Stimulated activated naive CD8-positive, alpha-beta T cell treated with anti-CD3 and anti-CD28 coated beads, Interleukin-15, Interleukin-2, amounts not matched to agents 100 U/mL and 50 U/mL, for 24 hours (primary cell): ENCODE measurements at regions not wholly inside any gene's neighbourhood (a gene's known extent, or its start where the extent isn't known, plus 50 kb on each side); places are given as distances from the start of the nearest gene placed in this dataset.
"Not testable (repeated sequence)": the region's sequence is repeated elsewhere in the genome, so short reads cannot be mapped to it uniquely, and the experiment has no call there.

ENCODE experiments used
- ATAC-seq: fragments of 150-1000 bp; cut with Tn5 transposase; one replicate; pipeline ENCODE4 v1.10.0; 2021
- DNase-seq: peaks from one replicate; pipeline ENCODE4 v3.0.0; 2021

- no peak for ATAC-seq
- no peak for DNase-seq
Measured at GRCh38 chrX:94834226-94834625, 1160.2 kb downstream of the FAM133A start.

GRCh38 chrX:94850811-94851210 is 1176.8 kb downstream of the FAM133A start:
- ATAC-seq: no peak
- no peak for DNase-seq

- ATAC-seq (no peak), DNase-seq (no peak)
Measured at GRCh38 chrX:94854251-94854650, 1180.2 kb downstream of the FAM133A start.

DNA sequence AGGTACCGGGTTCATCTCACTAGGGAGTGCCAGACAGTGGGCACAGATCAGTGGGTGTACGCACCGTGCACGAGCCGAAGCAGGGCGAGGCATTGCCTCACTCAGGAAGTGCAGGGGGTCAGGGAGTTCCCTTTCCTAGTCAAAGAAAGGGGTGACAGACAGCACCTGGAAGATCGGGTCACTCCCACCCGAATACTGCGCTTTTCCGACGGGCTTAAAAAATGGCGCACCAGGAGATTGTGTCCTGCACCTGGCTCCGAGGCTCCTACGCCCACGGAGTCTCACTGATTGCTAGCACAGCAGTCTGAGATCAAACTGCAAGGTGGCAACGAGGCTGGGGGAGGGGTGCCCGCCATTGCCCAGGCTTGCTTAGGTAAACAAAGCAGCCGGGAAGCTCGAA is 1188.5 kb downstream of the FAM133A start:
- not testable (repeated sequence) for ATAC-seq

DNA sequence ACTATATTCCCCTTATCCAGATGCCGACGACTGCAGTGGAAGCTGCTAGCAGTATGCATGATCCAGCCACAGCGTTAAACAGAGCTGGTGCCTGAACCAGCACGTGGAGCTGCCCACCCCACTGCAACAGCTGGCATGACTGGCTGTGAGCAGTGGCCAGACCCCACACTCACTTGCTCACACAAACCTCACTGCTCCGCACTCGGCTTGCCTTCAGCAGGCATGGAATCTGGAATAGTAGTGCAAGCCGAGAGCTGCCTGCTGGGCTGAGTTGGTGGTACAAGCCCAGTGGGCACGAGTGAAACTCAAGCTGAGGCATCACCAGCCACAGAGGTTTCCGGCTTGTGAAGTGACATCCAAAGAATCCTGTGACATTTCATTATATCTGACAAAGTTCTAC is 1197.6 kb downstream of the FAM133A start:
- DNase-seq (no peak), ATAC-seq (no peak)

More for the DNA sequence above, 1188.5 kb downstream of the FAM133A start:
- not testable (repeated sequence) for DNase-seq

GRCh38 chrX:94901849-94902248 is 1227.8 kb downstream of the FAM133A start:
- ATAC-seq: no peak
- no peak for DNase-seq

DNA sequence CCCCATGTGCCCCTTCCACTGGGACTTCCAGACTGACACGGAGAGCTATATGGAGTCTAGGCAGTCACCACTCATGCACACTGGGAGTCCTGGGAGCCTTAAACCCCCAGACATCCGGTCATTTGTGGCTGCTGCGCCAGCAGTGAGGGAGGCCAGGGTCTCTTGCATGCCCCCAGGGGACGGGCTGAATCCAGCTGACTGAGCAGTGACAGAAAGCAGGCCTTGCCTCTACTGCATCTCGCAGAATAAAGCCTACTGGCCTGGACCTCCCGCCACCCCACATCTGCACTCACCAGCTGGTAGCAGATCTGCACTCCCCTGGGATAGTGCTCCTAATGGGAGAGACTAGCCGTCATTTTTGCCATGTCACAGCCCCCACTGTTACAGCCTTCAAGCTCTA is 1234.2 kb downstream of the FAM133A start:
- ATAC-seq: no peak

GRCh38 chrX:94908648-94909047 is 1234.6 kb downstream of the FAM133A start:
- no peak for DNase-seq
- ATAC-seq: no peak

More for the DNA sequence above, 1234.2 kb downstream of the FAM133A start:
- DNase-seq: no peak

DNA sequence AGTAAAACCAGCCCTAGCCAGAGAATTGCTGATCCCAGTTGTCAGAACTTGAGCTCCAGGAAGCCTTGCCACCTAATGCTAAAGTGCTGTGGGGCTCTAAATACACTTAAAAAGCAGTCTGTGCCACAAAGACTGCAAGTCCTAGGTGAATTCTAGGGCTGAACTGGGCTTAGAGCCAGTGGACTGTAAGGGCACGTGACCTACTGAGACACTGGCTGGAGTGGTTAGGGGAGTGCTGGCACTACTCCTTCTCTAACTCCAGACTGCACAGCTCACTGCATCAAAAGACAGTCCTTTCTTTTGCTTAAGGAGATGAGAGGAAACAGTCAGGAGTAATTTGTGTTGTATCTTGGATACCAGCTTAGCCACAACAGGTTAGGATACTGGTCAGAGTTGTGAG is 1240.2 kb downstream of the FAM133A start:
- no peak for ATAC-seq

DNA sequence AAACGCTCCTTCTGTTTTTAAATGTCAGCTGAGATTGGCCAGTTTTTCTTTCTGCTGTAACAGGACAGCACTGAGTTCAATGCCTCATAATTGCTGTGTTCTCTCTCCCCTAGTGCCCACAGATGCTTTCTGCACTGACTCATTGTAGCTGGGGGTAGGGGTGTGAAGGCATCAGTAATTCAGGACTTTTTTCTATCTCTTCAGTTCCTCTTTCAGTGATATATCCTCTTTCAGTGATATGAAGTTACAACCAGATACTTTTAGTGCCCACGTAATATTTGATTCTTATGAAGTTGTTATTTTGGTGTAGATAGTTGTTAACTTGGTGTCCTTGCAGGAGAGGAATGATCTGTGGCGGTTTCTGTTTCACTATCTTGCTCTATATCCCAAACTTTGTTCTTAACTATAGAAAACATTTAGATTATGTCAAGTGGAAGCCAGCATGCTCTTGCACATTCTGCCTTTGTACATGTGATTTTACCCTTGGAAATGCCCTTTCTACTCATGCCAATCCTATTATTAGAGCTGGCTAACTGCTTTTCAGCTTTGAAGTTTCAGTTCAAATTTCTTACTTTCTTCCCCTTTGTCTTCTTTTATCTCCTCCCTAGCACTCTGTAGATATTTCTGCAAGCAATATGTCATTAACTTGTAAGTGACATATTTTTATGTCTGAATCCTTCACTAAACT is 1258.4 kb downstream of the FAM133A start:
- ATAC-seq (no peak), DNase-seq (no peak)

More for the DNA sequence above, 1240.2 kb downstream of the FAM133A start:
- DNase-seq: no peak

- no peak for DNase-seq
Measured at GRCh38 chrX:94936722-94937121, 1262.7 kb downstream of the FAM133A start.

GRCh38 chrX:94937491-94937890 is 1263.5 kb downstream of the FAM133A start:
- no peak for ATAC-seq
- no peak for DNase-seq

More at GRCh38 chrX:94936722-94937121, 1262.7 kb downstream of the FAM133A start:
- ATAC-seq: no peak

DNA sequence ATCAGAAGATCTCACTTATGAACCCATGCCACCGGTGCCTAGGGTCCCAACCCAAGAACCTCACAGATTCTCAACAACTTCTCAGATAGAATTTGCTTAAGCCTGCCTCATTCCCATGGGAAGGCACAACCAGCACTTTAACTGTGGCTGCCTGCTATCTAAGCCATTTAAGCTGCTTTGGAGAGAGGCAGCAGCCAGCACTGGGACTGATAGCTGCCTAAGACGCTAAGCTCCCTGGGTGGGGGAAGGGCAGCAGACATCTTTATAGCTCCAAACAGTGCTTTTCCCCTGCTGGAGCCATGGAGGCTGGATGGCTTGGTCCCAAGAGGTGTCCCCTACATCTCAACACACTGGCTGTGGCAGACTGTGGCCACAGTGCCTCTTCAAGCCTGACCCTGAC is 1268.6 kb downstream of the FAM133A start:
- ATAC-seq (no peak), DNase-seq (no peak)

DNA sequence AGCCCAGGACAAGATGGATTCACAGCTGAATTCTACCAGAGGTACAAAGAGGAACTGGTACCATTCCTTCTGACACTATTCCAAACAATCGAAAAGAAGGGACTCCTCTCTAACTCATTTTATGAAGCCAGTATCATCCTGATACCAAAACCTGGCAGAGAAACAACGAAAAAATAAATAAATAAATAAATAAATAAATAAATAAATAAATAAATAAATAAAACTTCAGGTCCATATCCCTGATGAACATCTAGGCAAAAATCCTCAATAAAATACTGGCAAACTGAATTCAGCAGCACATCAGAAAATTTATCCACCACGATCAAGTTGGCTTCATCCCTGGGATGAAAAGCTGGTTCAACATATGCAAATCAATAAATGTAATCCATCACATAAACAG is 1272.1 kb downstream of the FAM133A start:
- DNase-seq, ATAC-seq: not testable (repeated sequence)

GRCh38 chrX:94961730-94962129 is 1287.7 kb downstream of the FAM133A start:
- ATAC-seq (no peak), DNase-seq (no peak)

- DNase-seq: no peak
- ATAC-seq: no peak
Measured at GRCh38 chrX:94977562-94977961, 1303.6 kb downstream of the FAM133A start.

DNA sequence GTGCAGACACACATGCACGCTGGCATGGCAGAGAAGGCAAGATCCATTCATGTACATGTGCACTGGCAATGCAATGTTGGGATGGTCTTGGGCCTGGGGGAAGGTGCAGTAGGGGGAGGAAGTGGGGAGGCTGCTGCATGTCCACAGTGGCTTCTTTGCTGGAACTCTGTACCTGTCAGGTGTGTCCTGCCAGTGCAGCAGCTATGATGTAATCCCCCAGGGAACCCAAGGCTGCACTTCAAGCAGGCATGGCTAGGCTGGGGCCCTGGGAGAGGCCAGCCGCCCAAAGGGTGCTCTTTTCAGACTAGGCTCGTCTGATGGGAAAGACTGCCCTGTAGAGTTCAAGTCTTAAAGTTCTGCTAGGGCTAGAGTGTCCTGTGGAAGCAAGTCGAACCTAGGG is 1304.0 kb downstream of the FAM133A start:
- no peak for DNase-seq
- ATAC-seq: no peak
